ENCODE measurements at regions not wholly inside any gene's neighbourhood (a gene's known extent, or its start where the extent isn't known, plus 50 kb on each side); places are given as distances from the start of the nearest gene placed in this dataset.

DNA sequence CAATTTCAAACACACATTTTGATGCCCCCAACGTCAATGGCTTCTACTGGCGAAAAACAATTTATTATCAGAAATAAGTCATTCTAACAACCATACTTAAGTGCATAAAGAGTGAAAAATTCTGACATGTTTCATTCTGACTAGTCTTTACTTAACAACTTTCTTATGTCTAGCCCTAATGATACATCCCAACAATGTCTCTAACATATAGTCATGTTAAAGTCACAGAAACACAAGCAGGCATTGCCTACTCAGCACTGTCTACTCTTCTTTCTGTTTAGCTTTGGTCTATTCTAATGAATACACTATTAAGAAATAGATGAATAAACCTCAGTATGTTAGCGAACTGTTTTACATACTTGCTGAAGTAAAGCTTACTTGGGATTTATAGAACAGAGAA is 105.8 kb upstream of the DUSP10 start:
- no peak overlapping the region for H3K4me3 ChIP-seq (ENCODE audit: low read depth, low read length)
- CTCF ChIA-PET = no interaction called here
- DNase-seq (ENCODE audit: low read depth, low spot score) = no peak
- POLR2A ChIA-PET = no interaction called here
- TF ChIP-seq, protein P1, sequence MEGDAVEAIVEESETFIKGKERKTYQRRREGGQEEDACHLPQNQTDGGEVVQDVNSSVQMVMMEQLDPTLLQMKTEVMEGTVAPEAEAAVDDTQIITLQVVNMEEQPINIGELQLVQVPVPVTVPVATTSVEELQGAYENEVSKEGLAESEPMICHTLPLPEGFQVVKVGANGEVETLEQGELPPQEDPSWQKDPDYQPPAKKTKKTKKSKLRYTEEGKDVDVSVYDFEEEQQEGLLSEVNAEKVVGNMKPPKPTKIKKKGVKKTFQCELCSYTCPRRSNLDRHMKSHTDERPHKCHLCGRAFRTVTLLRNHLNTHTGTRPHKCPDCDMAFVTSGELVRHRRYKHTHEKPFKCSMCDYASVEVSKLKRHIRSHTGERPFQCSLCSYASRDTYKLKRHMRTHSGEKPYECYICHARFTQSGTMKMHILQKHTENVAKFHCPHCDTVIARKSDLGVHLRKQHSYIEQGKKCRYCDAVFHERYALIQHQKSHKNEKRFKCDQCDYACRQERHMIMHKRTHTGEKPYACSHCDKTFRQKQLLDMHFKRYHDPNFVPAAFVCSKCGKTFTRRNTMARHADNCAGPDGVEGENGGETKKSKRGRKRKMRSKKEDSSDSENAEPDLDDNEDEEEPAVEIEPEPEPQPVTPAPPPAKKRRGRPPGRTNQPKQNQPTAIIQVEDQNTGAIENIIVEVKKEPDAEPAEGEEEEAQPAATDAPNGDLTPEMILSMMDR (IDR thresholded peaks at IDR 0.05; ENCODE audit: insufficient read depth, low read length, missing control alignments) = no peak

DNA sequence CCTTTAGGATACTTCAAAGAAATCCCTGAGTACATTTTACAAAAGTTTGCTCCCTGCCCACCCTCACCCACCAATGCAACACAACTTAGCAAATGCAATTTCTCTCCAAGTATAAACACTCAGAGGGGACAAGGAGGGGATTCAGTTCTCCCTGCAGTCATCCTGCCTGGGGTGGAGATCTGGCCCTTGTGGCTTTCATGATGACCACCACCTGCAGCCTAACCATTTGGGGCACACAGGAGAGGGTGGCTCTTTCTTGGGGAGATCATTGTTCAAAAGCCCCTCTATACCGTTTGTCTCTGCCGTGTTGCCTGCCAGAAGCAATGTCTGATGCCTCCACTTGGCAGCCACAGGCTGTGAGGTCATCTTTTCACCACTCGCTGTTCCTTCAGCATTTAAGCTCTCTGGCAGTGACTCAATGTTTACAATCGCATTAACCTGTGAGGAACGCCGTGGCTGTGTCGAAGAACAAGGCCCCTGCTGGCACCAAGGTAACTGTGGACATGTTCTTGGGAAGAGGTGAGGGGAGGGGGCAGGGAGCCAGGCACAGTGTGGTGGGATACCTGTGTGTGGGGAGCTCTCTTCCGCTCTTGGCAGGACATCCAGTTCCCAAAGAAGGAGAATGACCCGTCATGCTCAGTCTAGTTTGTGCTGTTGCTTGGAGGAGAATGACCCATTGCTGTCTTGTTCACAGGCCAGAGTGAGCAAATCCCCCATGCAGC is 103.9 kb upstream of the DUSP10 start:
- TF ChIP-seq, protein P1 (IDR thresholded peaks at IDR 0.05; ENCODE audit: insufficient read depth, low read length, missing control alignments) = no peak
- ChIA-PET POLR2A (no interaction called here), CTCF (interaction anchor here (0.7 to 1.3 kb wide), 5 partner anchors 16 to 609 kb away, joined by 3 to 5 read pairs (median 3); no protein-coding TSS in a partner anchor)
- H3K4me3 ChIP-seq (ENCODE audit: low read depth, low read length) = no peak overlapping the region
- no peak for DNase-seq (ENCODE audit: low read depth, low spot score)

DNA sequence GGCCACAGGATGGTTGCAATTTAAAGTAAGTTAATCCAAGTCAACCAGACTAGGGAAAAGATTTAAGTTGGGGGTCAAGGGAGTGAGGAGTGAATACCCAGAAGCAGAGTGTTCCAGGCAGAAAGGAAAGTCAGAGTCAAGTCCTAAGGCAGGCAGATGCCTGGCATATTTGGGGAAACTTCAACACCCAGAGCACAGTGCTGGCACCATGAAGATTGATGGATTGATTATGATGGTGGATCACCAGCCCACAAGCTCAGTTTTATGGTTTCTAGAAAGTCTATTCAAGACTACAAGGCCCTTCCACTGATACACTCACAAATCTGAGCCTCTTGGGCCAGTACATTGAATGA is 100.1 kb upstream of the DUSP10 start:
- ChIA-PET POLR2A (no interaction called here), CTCF (interaction anchor here (1.1 kb wide), 1 partner anchor 12 kb away, joined by 4 read pairs; no protein-coding TSS in a partner anchor)
- H3K4me3 ChIP-seq (ENCODE audit: low read depth, low read length) = no peak overlapping the region
- TF ChIP-seq, protein P1 (IDR thresholded peaks at IDR 0.05; ENCODE audit: insufficient read depth, low read length, missing control alignments) = no peak
- no peak for DNase-seq (ENCODE audit: low read depth, low spot score)

DNA sequence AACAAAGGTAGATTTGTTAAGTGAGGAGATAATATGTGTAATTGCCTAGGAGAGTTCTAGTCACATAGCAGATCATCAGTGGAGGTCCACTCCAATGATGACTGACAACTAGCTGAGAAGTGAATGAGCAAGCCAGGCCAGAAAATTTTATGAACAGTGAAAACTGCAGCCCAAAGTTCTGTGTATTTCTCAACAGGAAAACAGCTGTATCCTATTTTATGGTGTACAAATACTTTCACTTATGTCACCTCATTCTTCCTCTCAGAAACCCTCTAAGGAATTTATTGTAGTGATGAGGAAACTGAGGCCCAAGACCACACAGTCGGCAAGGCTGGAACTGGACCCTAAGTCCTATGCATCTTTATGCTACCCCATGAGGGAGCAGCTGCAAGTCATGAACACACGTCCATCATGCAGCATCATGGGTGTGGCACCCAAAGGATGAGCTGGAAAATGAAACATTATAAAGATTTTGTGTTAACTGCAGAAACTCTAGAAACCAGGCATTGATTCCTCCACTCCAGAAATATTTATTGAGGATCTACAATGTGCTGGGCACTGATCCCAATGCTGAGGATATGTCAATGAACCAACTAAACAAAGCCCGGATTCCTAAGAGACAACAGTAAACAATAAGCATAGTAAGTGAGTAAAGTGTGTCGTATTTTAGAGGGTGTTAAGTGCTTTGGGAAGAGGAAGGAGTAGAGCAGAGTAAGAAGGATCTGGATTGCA is 99.5 kb upstream of the DUSP10 start:
- ChIA-PET POLR2A (no interaction called here), CTCF (interaction anchor here (1.1 kb wide), 1 partner anchor 12 kb away, joined by 4 read pairs; no protein-coding TSS in a partner anchor)
- no peak overlapping the region for H3K4me3 ChIP-seq (ENCODE audit: low read depth, low read length)
- TF ChIP-seq, protein P1 (IDR thresholded peaks at IDR 0.05; ENCODE audit: insufficient read depth, low read length, missing control alignments) = no peak
- DNase-seq (ENCODE audit: low read depth, low spot score) = no peak

DNA sequence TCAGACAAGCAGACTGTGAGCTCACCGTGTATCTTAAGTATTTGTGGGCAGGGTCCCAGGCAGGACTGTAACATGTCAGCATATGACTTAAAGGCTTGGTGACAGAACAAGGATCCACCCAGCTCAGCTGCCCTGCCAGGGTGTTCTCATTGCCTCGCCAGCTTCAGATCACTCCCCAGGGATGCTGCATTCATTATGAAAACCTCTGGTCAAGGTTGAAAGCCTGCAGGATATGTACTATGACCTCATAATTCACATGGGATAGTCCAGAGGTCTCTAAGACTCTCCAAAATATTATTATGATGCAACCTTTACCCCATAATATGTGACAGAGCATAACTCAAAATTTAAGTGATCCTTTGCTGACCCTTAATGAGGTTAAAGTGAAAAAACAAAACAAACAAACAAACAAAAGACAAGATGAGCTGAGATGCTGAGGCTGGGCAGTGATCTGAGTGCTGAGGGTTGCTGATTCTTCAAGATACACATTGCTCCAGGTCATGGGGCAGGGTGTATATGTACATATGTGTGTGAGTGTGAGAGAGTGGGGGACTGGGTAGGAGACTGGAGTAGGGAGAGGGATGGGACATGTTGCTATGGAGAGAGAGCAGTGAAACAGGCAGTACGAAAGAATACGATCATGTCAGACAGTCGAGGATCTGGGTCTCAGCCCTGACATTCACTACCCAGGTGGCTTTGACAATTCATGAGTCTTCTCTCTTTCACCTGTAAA is 98.8 kb upstream of the DUSP10 start:
- TF ChIP-seq, protein P1 (IDR thresholded peaks at IDR 0.05; ENCODE audit: insufficient read depth, low read length, missing control alignments) = no peak
- CTCF ChIA-PET = interaction anchor here (1.1 kb wide), 1 partner anchor 11 kb away, joined by 4 read pairs; no protein-coding TSS in a partner anchor
- no peak for DNase-seq (ENCODE audit: low read depth, low spot score)

More for the DNA sequence above, 98.8 kb upstream of the DUSP10 start:
- no peak overlapping the region for H3K4me3 ChIP-seq (ENCODE audit: low read depth, low read length)
- POLR2A ChIA-PET = no interaction called here
